ENCODE measurements at regions not wholly inside any gene's neighbourhood (a gene's known extent, or its start where the extent isn't known, plus 50 kb on each side); places are given as distances from the start of the nearest gene placed in this dataset.
"Not testable (repeated sequence)": the region's sequence is repeated elsewhere in the genome, so short reads cannot be mapped to it uniquely, and the experiment has no call there.

- H3K79me2 ChIP-seq (ENCODE audit: low read depth) = no peaks in the 10 kb centered on the region
- intact Hi-C loops (cut with micrococcal nuclease; ENCODE audit: unreplicated experiment) = no loop called here
- no peak for TF ChIP-seq EZH2 (IDR thresholded peaks at IDR 0.05; ENCODE audit: low read depth)
- TF ChIP-seq CTCF (conservative IDR thresholded peaks at IDR 0.05) = no peak
- H3K4me3 ChIP-seq = no peak overlapping the region
- ChIA-PET POLR2A (ENCODE audit: unreplicated experiment) (no interaction called here), CTCF (no interaction called here)
- H3K4me1 ChIP-seq (replicated peaks; ENCODE audit: insufficient read depth) = no peaks in the 10 kb centered on the region
- no TSS peak for BruUV-seq (replicated peaks)
- no peaks in the 10 kb centered on the region for H3K9me2 ChIP-seq (ENCODE audit: insufficient read depth)
- DNase-seq = no peak
- no peaks in the 10 kb centered on the region for H3F3A ChIP-seq (ENCODE audit: insufficient read depth, low read depth)
- no peak overlapping the region for H3K27ac ChIP-seq
- H4K20me1 ChIP-seq (ENCODE audit: insufficient read depth) = no peaks in the 10 kb centered on the region
- H3K4me2 ChIP-seq = no peak overlapping the region
- no peaks in the 10 kb centered on the region for H3K36me3 ChIP-seq (ENCODE audit: low read depth)
- no peaks in the 10 kb centered on the region for H3K9me3 ChIP-seq (ENCODE audit: insufficient read depth, low read depth)
- H3K27me3 ChIP-seq (ENCODE audit: insufficient read depth, low read depth) = peaks cover 29% of the 10 kb centered on the region
- no peak overlapping the region for H2AFZ ChIP-seq
Observed at GRCh38 chr9:117828466-117828865, 124.3 kb downstream of the TLR4 start.

DNA sequence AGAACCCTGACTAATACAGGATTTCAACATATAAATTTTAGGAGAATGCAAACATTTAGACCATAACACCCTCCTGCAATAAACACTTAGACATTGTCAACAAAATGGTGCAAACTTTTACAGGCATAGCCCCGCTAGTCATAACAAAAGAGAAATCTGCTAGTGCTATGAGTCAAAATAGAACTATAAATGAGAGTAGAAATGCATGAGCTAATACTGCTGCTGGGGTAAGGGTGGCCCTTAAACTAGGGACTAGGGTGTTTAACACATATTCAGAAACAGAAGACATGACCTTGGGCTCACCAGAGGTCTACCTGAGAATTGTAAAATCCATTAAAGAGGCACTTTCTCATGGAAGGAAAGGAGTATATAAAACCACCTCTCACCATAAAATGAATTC, 131.6 kb downstream of the TLR4 start:
- Histone ChIP-seq H3K79me2 (ENCODE audit: low read depth) (no peaks in the 10 kb centered on the region), H3K4me3 (no peak overlapping the region), H2AFZ (no peak overlapping the region), H3K4me2 (no peak overlapping the region), H3K9me2 (ENCODE audit: insufficient read depth) (no peaks in the 10 kb centered on the region), H3K4me1 (replicated peaks; ENCODE audit: insufficient read depth) (no peaks in the 10 kb centered on the region), H4K20me1 (ENCODE audit: insufficient read depth) (no peaks in the 10 kb centered on the region), H3K9me3 (ENCODE audit: insufficient read depth, low read depth) (no peaks in the 10 kb centered on the region), H3K27me3 (ENCODE audit: insufficient read depth, low read depth) (no peaks in the 10 kb centered on the region), H3F3A (ENCODE audit: insufficient read depth, low read depth) (no peaks in the 10 kb centered on the region), H3K36me3 (ENCODE audit: low read depth) (no peaks in the 10 kb centered on the region), H3K27ac (no peak overlapping the region)
- intact Hi-C loops (cut with micrococcal nuclease; ENCODE audit: unreplicated experiment) = no loop called here
- DNase-seq = no peak
- no peak for TF ChIP-seq CTCF (conservative IDR thresholded peaks at IDR 0.05)
- no peak for TF ChIP-seq EZH2 (IDR thresholded peaks at IDR 0.05; ENCODE audit: low read depth)
- BruUV-seq (replicated peaks) = no TSS peak
- CTCF ChIA-PET = no interaction called here
- POLR2A ChIA-PET (ENCODE audit: unreplicated experiment) = no interaction called here

DNA sequence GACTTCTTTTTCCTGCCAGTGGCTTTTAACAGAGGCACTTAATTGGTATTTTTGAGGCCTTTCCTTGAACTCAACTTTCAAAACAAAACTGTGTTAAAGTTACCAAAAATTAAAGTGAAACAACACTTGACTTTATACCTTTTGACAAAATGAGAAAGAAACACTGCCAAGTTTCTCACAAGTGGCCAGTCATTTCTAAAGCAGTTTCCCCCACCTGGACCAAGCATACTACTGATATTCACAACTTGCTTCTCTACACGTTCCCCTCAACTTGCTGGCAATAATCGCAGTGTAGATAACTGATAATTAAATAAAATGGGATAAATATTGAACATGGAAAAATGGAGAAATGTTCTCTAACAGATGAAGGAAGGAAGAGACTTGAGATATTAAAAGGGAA, 135.7 kb downstream of the TLR4 start:
- Histone ChIP-seq H3K4me3 (no peak overlapping the region), H4K20me1 (ENCODE audit: insufficient read depth) (no peaks in the 10 kb centered on the region), H2AFZ (no peak overlapping the region), H3K79me2 (ENCODE audit: low read depth) (no peaks in the 10 kb centered on the region), H3K27me3 (ENCODE audit: insufficient read depth, low read depth) (0 out of 2 replicates have a peak, but pooled peaks cover 7% of the 10 kb centered on the region), H3F3A (ENCODE audit: insufficient read depth, low read depth) (no peaks in the 10 kb centered on the region), H3K9me3 (ENCODE audit: insufficient read depth, low read depth) (no peaks in the 10 kb centered on the region), H3K4me1 (replicated peaks; ENCODE audit: insufficient read depth) (no peaks in the 10 kb centered on the region), H3K36me3 (ENCODE audit: low read depth) (no peaks in the 10 kb centered on the region), H3K9me2 (ENCODE audit: insufficient read depth) (no peaks in the 10 kb centered on the region), H3K27ac (no peak overlapping the region), H3K4me2 (no peak overlapping the region)
- ChIA-PET CTCF (no interaction called here), POLR2A (ENCODE audit: unreplicated experiment) (no interaction called here)
- no peak for TF ChIP-seq CTCF (conservative IDR thresholded peaks at IDR 0.05)
- TF ChIP-seq EZH2 (IDR thresholded peaks at IDR 0.05; ENCODE audit: low read depth) = no peak
- no peak for DNase-seq
- intact Hi-C loops (cut with micrococcal nuclease; ENCODE audit: unreplicated experiment) = no loop called here
- BruUV-seq (replicated peaks) = no TSS peak

DNA sequence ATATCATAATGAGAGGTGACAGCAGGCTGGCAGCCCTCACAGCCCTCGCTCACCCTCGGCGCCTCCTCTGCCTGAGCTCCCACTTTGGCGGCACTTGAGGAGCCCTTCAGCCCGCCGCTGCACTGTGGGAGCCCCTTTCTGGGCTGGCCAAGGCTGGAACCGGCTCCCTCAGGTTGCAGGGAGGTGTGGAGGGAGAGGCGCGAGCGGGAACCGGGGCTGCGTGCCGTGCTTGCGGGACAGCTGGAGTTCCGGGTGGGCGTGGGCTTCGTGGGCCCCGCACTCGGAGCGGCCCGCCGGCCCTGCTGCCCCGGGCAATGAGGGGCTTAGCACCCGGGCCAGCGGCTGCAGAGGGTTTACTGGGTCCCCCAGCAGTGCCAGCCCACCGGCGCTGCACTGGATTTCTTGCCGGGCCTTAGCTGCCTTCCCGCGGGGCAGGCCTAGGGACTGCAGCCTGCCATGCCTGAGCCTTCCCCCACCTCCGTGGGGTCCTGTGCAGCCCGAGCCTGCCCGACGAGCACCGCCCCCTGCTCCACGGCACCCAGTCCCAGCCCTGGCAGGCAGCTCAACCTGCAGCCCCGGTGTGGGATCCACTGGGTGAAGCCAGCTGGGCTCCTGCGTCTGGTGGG, 147.7 kb downstream of the TLR4 start:
- H3K27me3 ChIP-seq (ENCODE audit: insufficient read depth, low read depth) = peaks cover 20% of the 10 kb centered on the region
- H3K79me2 ChIP-seq (ENCODE audit: low read depth); DNase-seq; H2AFZ ChIP-seq; POLR2A ChIA-PET (ENCODE audit: unreplicated experiment); H3K4me2 ChIP-seq; H3K4me3 ChIP-seq; H3K9me3 ChIP-seq (ENCODE audit: insufficient read depth, low read depth); H4K20me1 ChIP-seq (ENCODE audit: insufficient read depth); H3K27ac ChIP-seq; H3K36me3 ChIP-seq (ENCODE audit: low read depth); intact Hi-C loops (cut with micrococcal nuclease; ENCODE audit: unreplicated experiment); H3K9me2 ChIP-seq (ENCODE audit: insufficient read depth); H3K4me1 ChIP-seq (replicated peaks; ENCODE audit: insufficient read depth); H3F3A ChIP-seq (ENCODE audit: insufficient read depth, low read depth); CTCF ChIA-PET; BruUV-seq (replicated peaks): not testable (repeated sequence)
